WTC11 (cell line): ENCODE measurements at regions not wholly inside any gene's neighbourhood (a gene's known extent, or its start where the extent isn't known, plus 50 kb on each side); places are given as distances from the start of the nearest gene placed in this dataset.

Experiments used
- ATAC-seq: fragments of 200-7000 bp; cut with Tn5 transposase; 2 replicates; pipeline ENCODE4 v1.10.0; 2021; ENCODE audit warnings: mild to moderate bottlenecking, moderate library complexity
- CTCF ChIA-PET: fragments of 300-600 bp; sonication (Branson Sonifier 250); formaldehyde crosslinking; loops from one replicate; lab custom pipeline; 2021; ENCODE audit warnings: antibody characterized with exemption; lab: Charles Lee
- POLR2A ChIA-PET: fragments of 350-600 bp; sonication (Branson Sonifier 250); formaldehyde crosslinking; loops from one replicate; lab custom pipeline; 2021; ENCODE audit warnings: antibody characterized with exemption; lab: Charles Lee
- DNase-seq: peaks from one replicate; pipeline ENCODE4 v3.0.0; 2021; ENCODE audit warnings: low spot score
- H3K27ac Mint-ChIP-seq: 2 replicates; pipeline ENCODE4 v1.8.0; 2021; ENCODE audit warnings: mixed read lengths
- H3K27me3 Mint-ChIP-seq: 2 replicates; pipeline ENCODE4 v1.8.0; 2021; ENCODE audit warnings: low read depth, mild to moderate bottlenecking, moderate library complexity, mixed read lengths
- H3K36me3 Mint-ChIP-seq: 2 replicates; pipeline ENCODE4 v1.8.0; 2021; ENCODE audit warnings: mixed read lengths
- H3K4me1 Mint-ChIP-seq: 2 replicates; pipeline ENCODE4 v1.8.0; 2022; ENCODE audit warnings: mixed read lengths
- H3K4me3 Mint-ChIP-seq: 2 replicates; pipeline ENCODE4 v1.8.0; 2021; ENCODE audit warnings: mild to moderate bottlenecking, moderate library complexity, mixed read lengths
- H3K9me3 Mint-ChIP-seq: 2 replicates; pipeline ENCODE4 v1.8.0; 2021; ENCODE audit warnings: mixed read lengths
- AR ChIP-seq: fragments of 250-450 bp; sonication (Bioruptor Pico); IDR thresholded peaks from 2 replicates; pipeline ENCODE4 v1.9.0; 2021; ENCODE audit warnings: mild to moderate bottlenecking
- CREM ChIP-seq: sonication (generic); formaldehyde crosslinking; IDR thresholded peaks from 2 replicates; pipeline ENCODE4 v1.8.1; 2022; ENCODE audit warnings: mild to moderate bottlenecking, missing genetic modification reagents, moderate library complexity
- CTCF ChIP-seq: fragments of 200-600 bp; IDR thresholded peaks from 2 replicates; pipeline ENCODE4 v1.8.0; 2022; ENCODE audit warnings: antibody characterized with exemption
- ERG ChIP-seq: fragments of 250-450 bp; sonication (Bioruptor Pico); IDR thresholded peaks from 2 replicates; pipeline ENCODE4 v1.8.0; 2021; ENCODE audit warnings: mild to moderate bottlenecking
- ESRRA ChIP-seq: sonication (generic); formaldehyde crosslinking; IDR thresholded peaks from 2 replicates; pipeline ENCODE4 v1.8.1; 2022; ENCODE audit warnings: mild to moderate bottlenecking, missing genetic modification reagents, borderline replicate concordance
- ETV6 ChIP-seq: sonication (generic); formaldehyde crosslinking; IDR thresholded peaks from 2 replicates; pipeline ENCODE4 v1.8.1; 2022; ENCODE audit warnings: mild to moderate bottlenecking, missing genetic modification reagents
- HMGXB4 ChIP-seq: sonication (generic); formaldehyde crosslinking; IDR thresholded peaks from 2 replicates; pipeline ENCODE4 v1.8.1; 2023; ENCODE audit warnings: mild to moderate bottlenecking, moderate library complexity, missing genetic modification reagents
- IRF1 ChIP-seq: sonication (generic); formaldehyde crosslinking; IDR thresholded peaks from 2 replicates; pipeline ENCODE4 v1.8.0; 2023; ENCODE audit warnings: missing genetic modification reagents
- MXD4 ChIP-seq: fragments of 250-450 bp; sonication (Bioruptor Pico); IDR thresholded peaks from 2 replicates; pipeline ENCODE4 v1.8.0; 2021; ENCODE audit warnings: mild to moderate bottlenecking, moderate library complexity, borderline replicate concordance
- NFYB ChIP-seq: sonication (generic); formaldehyde crosslinking; conservative IDR thresholded peaks from 2 replicates; pipeline ENCODE4 v1.8.0; 2022; ENCODE audit warnings: low read depth, missing genetic modification reagents
- NR2C2 ChIP-seq: sonication (generic); formaldehyde crosslinking; IDR thresholded peaks from 2 replicates; pipeline ENCODE4 v1.8.0; 2022; ENCODE audit warnings: mild to moderate bottlenecking, missing genetic modification reagents
- OVOL2 ChIP-seq: fragments of 250-450 bp; sonication (Bioruptor Pico); IDR thresholded peaks from 2 replicates; pipeline ENCODE4 v1.9.0; 2021; ENCODE audit warnings: mild to moderate bottlenecking, borderline replicate concordance
- PREB ChIP-seq: sonication (generic); formaldehyde crosslinking; IDR thresholded peaks from 2 replicates; pipeline ENCODE4 v1.8.1; 2022; ENCODE audit warnings: mild to moderate bottlenecking, missing genetic modification reagents, moderate library complexity, borderline replicate concordance
- SMAD3 ChIP-seq: sonication (generic); formaldehyde crosslinking; IDR thresholded peaks from 2 replicates; pipeline ENCODE4 v1.8.0; 2022; ENCODE audit warnings: missing genetic modification reagents, mild to moderate bottlenecking, borderline replicate concordance
- TCF7 ChIP-seq: sonication (generic); formaldehyde crosslinking; IDR thresholded peaks from 2 replicates; pipeline ENCODE4 v1.8.0; 2022; ENCODE audit warnings: mild to moderate bottlenecking, low read depth, missing genetic modification reagents, moderate library complexity
- ZMAT4 ChIP-seq: fragments of 250-450 bp; sonication (Bioruptor Pico); IDR thresholded peaks from 2 replicates; pipeline ENCODE4 v1.9.0; 2021; ENCODE audit warnings: mild to moderate bottlenecking
- ZNF281 ChIP-seq: sonication (generic); formaldehyde crosslinking; IDR thresholded peaks from 2 replicates; pipeline ENCODE4 v1.8.0; 2023; ENCODE audit warnings: mild to moderate bottlenecking, missing genetic modification reagents
- ZNF317 ChIP-seq: sonication (generic); formaldehyde crosslinking; IDR thresholded peaks from 2 replicates; pipeline ENCODE4 v1.8.1; 2023; ENCODE audit warnings: low read depth, mild to moderate bottlenecking, moderate library complexity, missing genetic modification reagents, borderline replicate concordance
- ZNF671 ChIP-seq: fragments of 250-450 bp; sonication (Bioruptor Pico); IDR thresholded peaks from 2 replicates; pipeline ENCODE4 v1.8.0; 2021; ENCODE audit warnings: mild to moderate bottlenecking
- ZSCAN18 ChIP-seq: fragments of 250-450 bp; sonication (Bioruptor Pico); IDR thresholded peaks from 2 replicates; pipeline ENCODE4 v2.1.2; 2022; ENCODE audit warnings: mild to moderate bottlenecking, moderate library complexity

- TF ChIP-seq CREM (CRISPR knock-in tag) (no peak), ZMAT4 (CRISPR knock-in tag) (no peak), ERG (CRISPR knock-in tag) (no peak), NFYB (CRISPR knock-in tag) (no peak), ZNF317 (no peak), OVOL2 (CRISPR knock-in tag) (no peak)
Measured at GRCh38 chr18:61735564-61736102, 157.2 kb downstream of the RNF152 start (continued).

- Mint-ChIP-seq H3K9me3 (peaks cover 8% of the 10 kb centered on the region), H3K36me3 (no peaks in the 10 kb centered on the region), H3K4me1 (peaks cover 12% of the 10 kb centered on the region), H3K4me3 (no peak overlapping the region), H3K27me3 (no peaks in the 10 kb centered on the region), H3K27ac (no peak overlapping the region)
- TF ChIP-seq PREB = no peak
- TF ChIP-seq CREM (CRISPR knock-in tag) = no peak
- TF ChIP-seq MXD4 (CRISPR knock-in tag) = no peak
- no peak for TF ChIP-seq ESRRA (CRISPR knock-in tag)
- no peak for TF ChIP-seq ZSCAN18 (CRISPR knock-in tag)
- TF ChIP-seq IRF1 = no peak
- TF ChIP-seq OVOL2 (CRISPR knock-in tag) = no peak
- no peak for TF ChIP-seq TCF7 (CRISPR knock-in tag)
- TF ChIP-seq NR2C2 = no peak
- no peak for TF ChIP-seq ZNF671 (CRISPR knock-in tag)
- TF ChIP-seq ETV6 (CRISPR knock-in tag) = no peak
- TF ChIP-seq SMAD3 (CRISPR knock-in tag) = no peak
- no peak for TF ChIP-seq AR (CRISPR knock-in tag)
- no peak for TF ChIP-seq HMGXB4 (CRISPR knock-in tag)
- TF ChIP-seq ZNF281 (CRISPR knock-in tag) = no peak
- TF ChIP-seq CTCF = no peak
- DNase-seq (no peak), ATAC-seq (no peak)
- CTCF ChIA-PET = no interaction called here
- POLR2A ChIA-PET = no interaction called here
Measured at GRCh38 chr18:61734396-61734795, 158.4 kb downstream of the RNF152 start.
